Skeletal muscle satellite cell (primary cell): ENCODE measurements at regions not wholly inside any gene's neighbourhood (a gene's known extent, or its start where the extent isn't known, plus 50 kb on each side); places are given as distances from the start of the nearest gene placed in this dataset.
"Not testable (repeated sequence)": the region's sequence is repeated elsewhere in the genome, so short reads cannot be mapped to it uniquely, and the experiment has no call there.

Source experiments
- H3K27me3 ChIP-seq: 2 replicates; pipeline ENCODE4 v1.7.0; 2013; ENCODE audit warnings: low read length; ENCODE audit not compliant: control insufficient read depth, insufficient read depth
- H3K36me3 ChIP-seq: 2 replicates; pipeline ENCODE4 v1.7.0; 2013; ENCODE audit warnings: mild to moderate bottlenecking, control low read depth, low read length; ENCODE audit not compliant: insufficient read depth
- H3K4me1 ChIP-seq: 2 replicates; pipeline ENCODE4 v1.7.0; 2013; ENCODE audit warnings: low read length; ENCODE audit not compliant: control insufficient read depth, insufficient read depth
- H3K4me2 ChIP-seq: 2 replicates; pipeline ENCODE4 v1.7.0; 2013; ENCODE audit warnings: mild to moderate bottlenecking, low read length
- H3K4me3 ChIP-seq: 2 replicates; pipeline ENCODE4 v1.7.0; 2013; ENCODE audit warnings: low read length
- H3K9ac ChIP-seq: 2 replicates; pipeline ENCODE4 v1.7.0; 2013; ENCODE audit warnings: mild to moderate bottlenecking, low read depth, low read length, moderate library complexity
- H3K9me3 ChIP-seq: replicated peaks from 2 replicates; pipeline ENCODE4 v1.7.0; 2013; ENCODE audit warnings: mild to moderate bottlenecking, control low read depth, low read length

DNA sequence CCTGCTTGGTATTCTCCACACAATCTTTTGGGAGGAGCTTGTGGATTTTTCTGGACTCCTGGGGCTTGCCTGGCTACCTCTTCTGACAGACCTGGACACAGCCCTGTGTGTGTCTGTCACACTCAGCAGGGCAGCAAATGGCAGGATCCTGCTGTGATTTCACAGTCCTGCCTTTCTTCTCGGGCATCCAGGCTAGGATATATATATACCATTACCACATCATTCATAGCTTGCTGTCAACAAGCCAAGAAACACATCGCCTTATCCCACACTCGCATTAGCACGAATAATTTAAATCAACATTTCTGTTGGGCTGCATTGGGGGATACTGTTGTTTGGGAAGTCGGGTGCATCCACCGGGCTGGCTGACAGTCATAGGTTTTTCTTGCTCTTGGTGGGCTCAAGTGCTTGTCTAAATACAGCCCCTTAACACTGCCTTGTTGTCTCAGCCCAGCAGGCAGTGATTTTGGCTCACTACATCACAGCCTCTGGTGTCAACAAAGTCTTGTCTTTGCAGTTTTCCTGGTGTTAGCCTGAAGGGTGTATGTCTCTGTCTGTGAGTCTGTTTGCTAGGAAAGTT lies 154.9 kb upstream of the FERMT1 start:
- no peak overlapping the region for H3K9ac ChIP-seq
- no peak overlapping the region for H3K4me2 ChIP-seq
- H3K4me1 ChIP-seq: no peaks in the 10 kb centered on the region
- H3K4me3 ChIP-seq: no peak overlapping the region
- no peaks in the 10 kb centered on the region for H3K9me3 ChIP-seq
- H3K27me3 ChIP-seq: no peaks in the 10 kb centered on the region
- H3K36me3 ChIP-seq: no peaks in the 10 kb centered on the region

DNA sequence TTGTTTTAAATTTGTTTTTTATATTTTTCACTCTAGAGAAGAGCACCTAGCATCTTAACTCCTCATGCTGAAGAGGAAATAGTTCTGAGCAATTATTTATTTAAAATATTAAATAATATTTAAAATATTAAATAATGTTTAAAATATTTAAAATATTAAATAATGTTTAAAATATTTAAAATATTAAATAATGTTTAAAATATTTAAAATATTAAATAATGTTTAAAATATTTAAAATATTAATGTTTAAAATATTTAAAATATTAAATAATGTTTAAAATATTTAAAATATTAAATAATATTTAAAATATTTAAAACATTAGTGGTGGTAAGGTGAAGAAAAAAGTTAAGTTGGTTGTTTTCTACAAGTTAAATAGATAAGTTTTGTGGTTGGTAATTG lies 147.6 kb upstream of the FERMT1 start:
- peaks cover 11% of the 10 kb centered on the region for H3K27me3 ChIP-seq
- not testable (repeated sequence) for H3K4me3 ChIP-seq

DNA sequence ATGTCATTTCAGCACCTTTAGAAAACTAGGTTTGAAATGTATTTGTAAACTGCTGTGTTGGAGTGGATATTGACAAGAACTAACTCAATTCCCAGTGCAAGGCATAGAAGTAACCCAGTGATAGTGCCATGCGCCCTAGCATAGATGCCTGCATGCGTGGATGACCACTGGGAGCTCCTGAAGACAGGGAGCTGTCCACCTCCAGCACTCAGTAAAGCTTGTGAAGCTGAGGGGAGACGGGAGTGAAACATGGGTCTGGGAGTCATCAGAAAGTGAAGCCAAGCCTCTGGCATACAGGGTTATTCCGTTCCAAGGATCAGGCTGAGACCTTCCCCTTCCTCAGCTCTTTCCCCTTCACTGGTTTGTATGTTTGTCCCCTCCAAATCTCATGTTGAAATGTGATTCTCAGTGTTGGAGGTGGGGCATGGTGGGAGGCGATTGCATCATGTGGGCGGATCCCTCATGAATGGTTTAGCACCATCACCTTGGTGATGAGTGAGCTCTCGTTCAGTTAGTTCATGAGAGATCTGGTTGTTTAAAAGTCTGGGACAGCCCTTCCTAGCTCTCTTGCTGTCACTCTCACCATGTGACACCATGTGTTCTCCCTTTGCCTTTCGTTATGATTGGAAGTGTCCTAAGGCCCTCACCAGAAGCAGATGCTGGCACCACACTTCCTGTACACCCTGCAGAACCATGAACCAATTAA lies 146.5 kb upstream of the FERMT1 start:
- Histone ChIP-seq H3K36me3 (no peaks in the 10 kb centered on the region), H3K9me3 (no peaks in the 10 kb centered on the region), H3K4me2 (no peak overlapping the region), H3K27me3 (peaks cover 15% of the 10 kb centered on the region), H3K4me3 (no peak overlapping the region), H3K9ac (no peak overlapping the region), H3K4me1 (no peaks in the 10 kb centered on the region)

More for the DNA sequence above, 147.6 kb upstream of the FERMT1 start:
- not testable (repeated sequence) for H3K9ac ChIP-seq, H3K4me2 ChIP-seq, H3K9me3 ChIP-seq, H3K4me1 ChIP-seq, H3K36me3 ChIP-seq

- Histone ChIP-seq H3K4me3 (no peak overlapping the region), H3K4me1 (no peaks in the 10 kb centered on the region)
These were observed 142.5 kb upstream of the FERMT1 start for GRCh38 chr20:6265204-6265904.

GRCh38 chr20:6253396-6253795 lies 130.6 kb upstream of the FERMT1 start:
- Histone ChIP-seq H3K4me2 (no peak overlapping the region), H3K4me3 (no peak overlapping the region), H3K9ac (no peak overlapping the region), H3K27me3 (no peaks in the 10 kb centered on the region), H3K9me3 (no peaks in the 10 kb centered on the region), H3K36me3 (no peaks in the 10 kb centered on the region), H3K4me1 (no peaks in the 10 kb centered on the region)

More at GRCh38 chr20:6265204-6265904, 142.5 kb upstream of the FERMT1 start:
- H3K9ac ChIP-seq: no peak overlapping the region
- no peaks in the 10 kb centered on the region for H3K36me3 ChIP-seq
- peak overlapping the region; percentile 34 for H3K4me2 ChIP-seq
- H3K27me3 ChIP-seq: peaks cover 19% of the 10 kb centered on the region
- no peaks in the 10 kb centered on the region for H3K9me3 ChIP-seq

GRCh38 chr20:6245436-6245835 lies 122.6 kb upstream of the FERMT1 start:
- Histone ChIP-seq H3K9me3 (no peaks in the 10 kb centered on the region), H3K4me1 (no peaks in the 10 kb centered on the region), H3K9ac (no peak overlapping the region), H3K27me3 (no peaks in the 10 kb centered on the region), H3K4me2 (no peak overlapping the region), H3K36me3 (no peaks in the 10 kb centered on the region), H3K4me3 (no peak overlapping the region)

DNA sequence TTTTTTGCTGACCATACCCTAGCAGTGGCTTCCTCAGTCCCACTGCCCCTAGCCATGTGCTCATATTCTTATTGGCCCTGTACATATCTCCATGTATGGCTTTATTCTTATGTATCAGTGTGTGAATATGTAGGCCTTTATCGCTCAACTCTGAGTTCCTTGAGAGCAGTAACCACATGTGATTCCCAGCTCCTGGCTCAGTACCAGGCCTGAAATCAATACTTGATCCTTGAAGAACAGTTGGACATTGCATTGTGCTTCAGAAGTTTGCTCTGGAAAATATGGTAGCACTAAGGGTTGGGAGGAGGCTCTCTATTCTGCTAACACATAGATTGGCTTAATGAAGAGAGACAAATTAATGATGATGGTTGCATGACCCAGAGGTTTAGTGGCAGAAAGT lies 118.8 kb upstream of the FERMT1 start:
- Histone ChIP-seq H3K9me3 (no peaks in the 10 kb centered on the region), H3K9ac (no peak overlapping the region), H3K4me3 (no peak overlapping the region), H3K36me3 (no peaks in the 10 kb centered on the region), H3K4me2 (no peak overlapping the region), H3K27me3 (peaks cover 2% of the 10 kb centered on the region), H3K4me1 (no peaks in the 10 kb centered on the region)

DNA sequence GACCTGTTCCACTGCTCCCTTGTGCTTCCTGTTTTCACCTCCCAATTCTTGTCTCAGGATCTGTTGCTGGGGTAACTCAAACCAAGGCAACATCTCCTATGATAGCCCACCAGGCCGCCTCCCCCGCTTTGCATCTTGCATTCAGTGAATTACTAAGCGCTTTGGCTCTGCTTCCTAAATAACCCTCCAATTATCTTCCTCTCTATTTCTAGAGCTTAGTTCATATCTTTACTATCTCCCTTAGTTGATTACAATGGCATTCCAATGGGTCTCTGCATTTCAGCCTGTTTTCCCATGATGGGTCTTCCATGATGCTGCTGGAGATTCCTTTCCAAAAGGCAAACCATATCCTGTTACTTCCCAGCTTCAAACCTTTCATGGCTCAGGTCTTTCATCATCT lies 117.2 kb upstream of the FERMT1 start:
- peaks cover 2% of the 10 kb centered on the region for H3K27me3 ChIP-seq
- no peaks in the 10 kb centered on the region for H3K36me3 ChIP-seq
- no peaks in the 10 kb centered on the region for H3K9me3 ChIP-seq
- H3K9ac ChIP-seq: no peak overlapping the region
- no peak overlapping the region for H3K4me2 ChIP-seq
- H3K4me3 ChIP-seq: no peak overlapping the region
- no peaks in the 10 kb centered on the region for H3K4me1 ChIP-seq

- no peak overlapping the region for H3K4me2 ChIP-seq
- H3K4me1 ChIP-seq: no peaks in the 10 kb centered on the region
- H3K4me3 ChIP-seq: no peak overlapping the region
- peaks cover 2% of the 10 kb centered on the region for H3K27me3 ChIP-seq
- no peak overlapping the region for H3K9ac ChIP-seq
- no peaks in the 10 kb centered on the region for H3K9me3 ChIP-seq
- H3K36me3 ChIP-seq: no peaks in the 10 kb centered on the region
These were observed 115.6 kb upstream of the FERMT1 start for GRCh38 chr20:6238421-6238820.

DNA sequence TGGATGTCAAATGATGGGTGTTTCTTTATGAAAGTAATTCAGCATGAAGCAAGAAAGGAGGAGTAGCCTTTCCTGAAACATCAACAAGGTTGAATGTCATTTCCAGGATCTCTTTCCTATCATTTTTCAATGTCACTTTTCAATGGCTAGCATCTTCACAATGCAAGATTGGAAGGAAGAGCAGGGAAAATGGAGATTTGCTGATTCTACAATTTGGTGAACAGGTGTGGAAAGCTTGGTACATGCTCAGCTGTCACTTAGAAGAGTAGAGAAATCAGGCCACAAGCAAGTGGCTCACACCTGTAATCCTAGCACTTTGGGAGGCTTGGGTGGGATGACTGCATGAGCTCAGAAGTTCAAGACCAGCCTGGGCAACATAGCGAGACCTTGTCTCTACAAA lies 112.7 kb upstream of the FERMT1 start:
- no peaks in the 10 kb centered on the region for H3K4me1 ChIP-seq
- no peak overlapping the region for H3K9ac ChIP-seq
- peaks cover 2% of the 10 kb centered on the region for H3K27me3 ChIP-seq
- H3K9me3 ChIP-seq: no peaks in the 10 kb centered on the region
- H3K4me2 ChIP-seq: no peak overlapping the region
- H3K36me3 ChIP-seq: no peaks in the 10 kb centered on the region
- H3K4me3 ChIP-seq: no peak overlapping the region

DNA sequence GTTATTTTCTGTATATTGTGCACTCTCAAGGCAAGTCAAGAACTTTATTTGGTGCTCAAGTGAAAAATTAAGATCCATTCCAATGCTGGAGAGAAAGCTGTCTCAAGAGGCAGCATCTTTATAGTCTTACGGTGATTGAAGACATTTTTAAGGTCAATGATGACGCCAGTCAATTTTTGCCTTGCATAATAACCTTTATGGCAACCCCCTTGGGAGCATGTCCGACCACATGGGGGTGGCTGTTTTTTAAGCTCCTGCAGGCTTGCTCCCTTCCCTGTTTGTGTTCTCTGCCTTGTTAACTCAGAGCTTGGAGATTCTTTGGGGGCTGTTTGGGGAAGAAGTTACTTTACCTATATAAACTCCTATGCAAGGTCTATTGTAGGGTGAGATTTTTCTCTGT lies 109.6 kb upstream of the FERMT1 start:
- no peaks in the 10 kb centered on the region for H3K36me3 ChIP-seq
- H3K9ac ChIP-seq: no peak overlapping the region
- no peak overlapping the region for H3K4me2 ChIP-seq
- H3K9me3 ChIP-seq: no peaks in the 10 kb centered on the region
- H3K4me3 ChIP-seq: no peak overlapping the region
- H3K27me3 ChIP-seq: peaks cover under 1% of the 10 kb centered on the region
- no peaks in the 10 kb centered on the region for H3K4me1 ChIP-seq
